DOHH2 (cell line): ENCODE measurements at regions not wholly inside any gene's neighbourhood (a gene's known extent, or its start where the extent isn't known, plus 50 kb on each side); places are given as distances from the start of the nearest gene placed in this dataset.

Experiments
- H3F3A ChIP-seq: fragments of 200-600 bp; sonication (generic), shearing (Covaris generic); 2 replicates; pipeline ENCODE4 v1.6.0; 2016; ENCODE audit warnings: antibody characterized with exemption, mild to moderate bottlenecking; ENCODE audit not compliant: control insufficient read depth, insufficient read depth
- H3K27ac ChIP-seq: fragments of 200-600 bp; sonication (generic); 2 replicates; pipeline ENCODE4 v1.5.1; 2014; ENCODE audit warnings: low read depth, mild to moderate bottlenecking, low read length, moderate library complexity
- H3K27me3 ChIP-seq: fragments of 200-600 bp; sonication (generic); 2 replicates; pipeline ENCODE4 v1.6.1; 2014; ENCODE audit warnings: mild to moderate bottlenecking, low read length, mixed read lengths; ENCODE audit not compliant: control insufficient read depth
- H3K36me3 ChIP-seq: fragments of 200-600 bp; sonication (generic); 2 replicates; pipeline ENCODE4 v1.6.1; 2014; ENCODE audit warnings: mild to moderate bottlenecking, low read length, moderate library complexity, mixed read lengths; ENCODE audit not compliant: control insufficient read depth
- H3K4me1 ChIP-seq: fragments of 200-600 bp; sonication (generic); 2 replicates; pipeline ENCODE4 v1.6.1; 2014; ENCODE audit warnings: mild to moderate bottlenecking, low read length, mixed read lengths; ENCODE audit not compliant: control insufficient read depth
- H3K4me2 ChIP-seq: fragments of 200-600 bp; sonication (generic); 2 replicates; pipeline ENCODE4 v1.6.0; 2014; ENCODE audit warnings: mild to moderate bottlenecking, low read length, moderate library complexity
- H3K4me3 ChIP-seq: fragments of 200-600 bp; sonication (generic); 2 replicates; pipeline ENCODE4 v1.5.1; 2014; ENCODE audit warnings: mild to moderate bottlenecking, low read length, mixed read lengths
- H3K79me2 ChIP-seq: fragments of 200-600 bp; sonication (generic); 2 replicates; pipeline ENCODE4 v1.6.1; 2014; ENCODE audit warnings: mild to moderate bottlenecking, low read length, mixed read lengths; ENCODE audit not compliant: control insufficient read depth
- H3K9me2 ChIP-seq: fragments of 200-600 bp; sonication (generic); replicated peaks from 2 replicates; pipeline ENCODE4 v1.6.1; 2014; ENCODE audit warnings: mild to moderate bottlenecking, low read length, mixed read lengths; ENCODE audit not compliant: control insufficient read depth
- H3K9me3 ChIP-seq: fragments of 200-600 bp; sonication (generic); 2 replicates; pipeline ENCODE4 v1.6.1; 2014; ENCODE audit warnings: antibody characterized with exemption, low read length, mixed read lengths; ENCODE audit not compliant: control insufficient read depth, insufficient read depth
- H4K20me1 ChIP-seq: fragments of 200-600 bp; sonication (generic); 2 replicates; pipeline ENCODE4 v1.6.0; 2014; ENCODE audit warnings: low read depth, mild to moderate bottlenecking, antibody characterized with exemption, low read length, moderate library complexity; ENCODE audit not compliant: control insufficient read depth, insufficient read depth
- EZH2phosphoT487 ChIP-seq: fragments of 200-600 bp; sonication (generic); IDR thresholded peaks from 2 replicates; pipeline ENCODE4 v1.6.1; 2017; ENCODE audit warnings: borderline replicate concordance, mild to moderate bottlenecking, antibody characterized with exemption, low read length, moderate library complexity, mixed read lengths
- TF ChIP-seq, protein P1 (sequence below): fragments of 200-600 bp; sonication (generic); IDR thresholded peaks from one replicate; pipeline ENCODE4 v1.5.1; 2014; ENCODE audit warnings: antibody characterized with exemption, mild to moderate bottlenecking, low read depth, low read length; ENCODE audit not compliant: poor library complexity, severe bottlenecking

DNA sequence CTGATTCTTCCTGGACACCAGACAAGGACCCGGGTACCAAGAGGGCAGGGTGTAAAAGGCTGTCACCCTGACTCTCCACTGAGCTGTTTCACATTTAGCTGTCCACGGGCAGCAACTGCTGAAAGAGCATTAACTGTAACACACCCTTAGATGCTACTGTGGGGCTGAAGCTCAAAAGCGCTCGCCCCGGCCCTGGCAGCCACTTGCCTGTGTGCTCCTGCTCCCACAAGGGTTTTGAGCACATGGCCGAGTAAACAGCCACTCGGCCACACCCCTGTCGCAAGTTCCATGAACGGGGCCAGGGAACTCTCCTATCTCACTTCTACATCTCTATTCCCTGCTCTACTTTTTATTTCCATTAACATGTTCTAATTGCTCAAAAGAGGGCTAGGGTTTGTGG, 421.7 kb downstream of the TUSC7 start:
- H3K4me3 ChIP-seq, result no peak overlapping the region
- no peaks in the 10 kb centered on the region for H3K27me3 ChIP-seq
- H3K9me2 ChIP-seq, result no peaks in the 10 kb centered on the region
- TF ChIP-seq EZH2phosphoT487, result no peak
- no peaks in the 10 kb centered on the region for H3K36me3 ChIP-seq
- no peaks in the 10 kb centered on the region for H3K9me3 ChIP-seq
- no peaks in the 10 kb centered on the region for H3K79me2 ChIP-seq
- no peak overlapping the region for H3K4me2 ChIP-seq
- H4K20me1 ChIP-seq, result no peaks in the 10 kb centered on the region
- H3F3A ChIP-seq, result no peaks in the 10 kb centered on the region
- H3K4me1 ChIP-seq, result peaks cover 8% of the 10 kb centered on the region
- H3K27ac ChIP-seq, result no peak overlapping the region

GRCh38 chr3:117133066-117133465, 423.5 kb downstream of the TUSC7 start:
- Histone ChIP-seq H3K4me2 (no peak overlapping the region), H4K20me1 (no peaks in the 10 kb centered on the region), H3K9me2 (no peaks in the 10 kb centered on the region; the same call in 1 of the 2 replicates), H3K4me3 (no peak overlapping the region), H3K79me2 (no peaks in the 10 kb centered on the region), H3K27ac (no peak overlapping the region), H3K4me1 (peaks cover 8% of the 10 kb centered on the region), H3K36me3 (no peaks in the 10 kb centered on the region), H3K27me3 (no peaks in the 10 kb centered on the region), H3K9me3 (no peaks in the 10 kb centered on the region), H3F3A (no peaks in the 10 kb centered on the region)
- TF ChIP-seq, protein P1, sequence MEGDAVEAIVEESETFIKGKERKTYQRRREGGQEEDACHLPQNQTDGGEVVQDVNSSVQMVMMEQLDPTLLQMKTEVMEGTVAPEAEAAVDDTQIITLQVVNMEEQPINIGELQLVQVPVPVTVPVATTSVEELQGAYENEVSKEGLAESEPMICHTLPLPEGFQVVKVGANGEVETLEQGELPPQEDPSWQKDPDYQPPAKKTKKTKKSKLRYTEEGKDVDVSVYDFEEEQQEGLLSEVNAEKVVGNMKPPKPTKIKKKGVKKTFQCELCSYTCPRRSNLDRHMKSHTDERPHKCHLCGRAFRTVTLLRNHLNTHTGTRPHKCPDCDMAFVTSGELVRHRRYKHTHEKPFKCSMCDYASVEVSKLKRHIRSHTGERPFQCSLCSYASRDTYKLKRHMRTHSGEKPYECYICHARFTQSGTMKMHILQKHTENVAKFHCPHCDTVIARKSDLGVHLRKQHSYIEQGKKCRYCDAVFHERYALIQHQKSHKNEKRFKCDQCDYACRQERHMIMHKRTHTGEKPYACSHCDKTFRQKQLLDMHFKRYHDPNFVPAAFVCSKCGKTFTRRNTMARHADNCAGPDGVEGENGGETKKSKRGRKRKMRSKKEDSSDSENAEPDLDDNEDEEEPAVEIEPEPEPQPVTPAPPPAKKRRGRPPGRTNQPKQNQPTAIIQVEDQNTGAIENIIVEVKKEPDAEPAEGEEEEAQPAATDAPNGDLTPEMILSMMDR, result no peak
- TF ChIP-seq EZH2phosphoT487, result no peak

DNA sequence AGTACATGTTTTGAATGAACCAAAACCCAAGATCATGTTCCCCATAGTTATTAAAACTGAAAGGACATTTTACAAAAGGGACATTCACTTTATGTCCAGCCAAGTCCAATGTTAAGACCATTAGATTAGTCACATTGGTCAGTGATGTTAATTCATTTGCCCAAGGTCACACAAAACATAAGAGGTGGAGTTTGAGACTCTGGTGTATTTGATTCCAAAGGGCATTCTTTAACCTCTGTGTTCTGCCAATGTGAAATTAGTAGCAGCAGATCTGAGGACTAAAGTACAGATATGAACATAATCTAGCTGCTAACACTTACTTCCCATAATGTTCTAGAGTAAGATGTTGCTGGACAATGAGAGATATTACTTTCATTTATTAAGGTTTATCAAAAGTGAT, 425.6 kb downstream of the TUSC7 start:
- H4K20me1 ChIP-seq, result no peaks in the 10 kb centered on the region
- H3K79me2 ChIP-seq, result no peaks in the 10 kb centered on the region
- no peak overlapping the region for H3K4me3 ChIP-seq
- no peak overlapping the region for H3K4me2 ChIP-seq
- H3K27ac ChIP-seq, result no peak overlapping the region
- no peaks in the 10 kb centered on the region for H3K9me3 ChIP-seq
- no peaks in the 10 kb centered on the region for H3K27me3 ChIP-seq
- TF ChIP-seq, protein P1, result no peak
- no peak for TF ChIP-seq EZH2phosphoT487
- H3K9me2 ChIP-seq, result no peaks in the 10 kb centered on the region; the same call in 1 of the 2 replicates
- no peaks in the 10 kb centered on the region for H3F3A ChIP-seq
- peaks cover 4% of the 10 kb centered on the region for H3K4me1 ChIP-seq
- no peaks in the 10 kb centered on the region for H3K36me3 ChIP-seq

- Histone ChIP-seq H3K4me3 (no peak overlapping the region), H3K36me3 (no peaks in the 10 kb centered on the region), H4K20me1 (no peaks in the 10 kb centered on the region), H3K4me2 (no peak overlapping the region), H3F3A (no peaks in the 10 kb centered on the region), H3K27ac (no peak overlapping the region), H3K27me3 (no peaks in the 10 kb centered on the region), H3K9me3 (no peaks in the 10 kb centered on the region), H3K4me1 (no peaks in the 10 kb centered on the region), H3K79me2 (no peaks in the 10 kb centered on the region), H3K9me2 (no peaks in the 10 kb centered on the region; the same call in 1 of the 2 replicates)
- TF ChIP-seq EZH2phosphoT487, result no peak
- TF ChIP-seq, protein P1, result no peak
These were observed 426.4 kb downstream of the TUSC7 start for GRCh38 chr3:117136003-117136402.
